Smooth muscle cell (in vitro differentiated cells): ENCODE measurements at regions not wholly inside any gene's neighbourhood (a gene's known extent, or its start where the extent isn't known, plus 50 kb on each side); places are given as distances from the start of the nearest gene placed in this dataset.
"Not testable (repeated sequence)": the region's sequence is repeated elsewhere in the genome, so short reads cannot be mapped to it uniquely, and the experiment has no call there.

Experiments
- DNase-seq: peaks from one replicate; lab custom pipeline; 2025; ENCODE audit not compliant: unreplicated experiment; lab: John Stamatoyannopoulos, UW
- H2AFZ ChIP-seq: fragments of 200-600 bp; sonication (generic); 2 replicates; pipeline ENCODE4 v1.6.0; 2016; ENCODE audit warnings: antibody characterized with exemption, low read depth, mild to moderate bottlenecking
- H3F3A ChIP-seq: fragments of 200-600 bp; sonication (generic); 2 replicates; pipeline ENCODE4 v1.6.0; 2017; ENCODE audit warnings: antibody characterized with exemption, low read depth
- H3K27ac ChIP-seq: fragments of 200-600 bp; sonication (generic); 2 replicates; pipeline ENCODE4 v1.5.1; 2016; ENCODE audit warnings: low read depth, mild to moderate bottlenecking
- H3K27me3 ChIP-seq: fragments of 200-600 bp; sonication (generic); 2 replicates; pipeline ENCODE4 v1.6.1; 2016; ENCODE audit warnings: low read depth, mild to moderate bottlenecking
- H3K36me3 ChIP-seq: fragments of 200-600 bp; sonication (generic); 2 replicates; pipeline ENCODE4 v1.5.1; 2016; ENCODE audit warnings: low read depth
- H3K4me1 ChIP-seq: fragments of 200-600 bp; sonication (generic); 2 replicates; pipeline ENCODE4 v1.5.1; 2016; ENCODE audit warnings: low read depth
- H3K4me2 ChIP-seq: fragments of 200-600 bp; sonication (generic); 2 replicates; pipeline ENCODE4 v1.6.0; 2016; ENCODE audit warnings: mild to moderate bottlenecking
- H3K4me3 ChIP-seq: fragments of 200-600 bp; sonication (generic); 2 replicates; pipeline ENCODE4 v1.5.1; 2016; ENCODE audit warnings: mild to moderate bottlenecking
- H3K79me2 ChIP-seq: fragments of 200-600 bp; sonication (generic); 2 replicates; pipeline ENCODE4 v1.6.0; 2016; ENCODE audit warnings: low read depth, mild to moderate bottlenecking
- H3K9ac ChIP-seq: fragments of 200-600 bp; sonication (generic); 2 replicates; pipeline ENCODE4 v1.6.0; 2016; ENCODE audit warnings: low read depth
- H3K9me3 ChIP-seq: fragments of 200-600 bp; sonication (generic); replicated peaks from 2 replicates; pipeline ENCODE4 v1.5.1; 2016; ENCODE audit warnings: low read depth
- H4K20me1 ChIP-seq: fragments of 200-600 bp; sonication (generic); 2 replicates; pipeline ENCODE4 v1.6.0; 2016; ENCODE audit warnings: low read depth
- WGBS: methylation state at CpG from one replicate; pipeline ENCODE4 v1.1.7; 2016; ENCODE audit warnings: low lambda C conversion rate; 5-methylcytosine and 5-hydroxymethylcytosine counted together
- TF ChIP-seq, protein P1 (sequence below): fragments of 200-600 bp; sonication (generic); IDR thresholded peaks from 2 replicates; pipeline ENCODE4 v1.5.1; 2017; ENCODE audit warnings: borderline replicate concordance, mild to moderate bottlenecking, antibody characterized with exemption; ENCODE audit not compliant: insufficient read depth, poor library complexity, severe bottlenecking

GRCh38 chr7:12927635-12928434, 240.4 kb downstream of the ARL4A start:
- 57% methylated on average over 4 of the region's 4 CpGs for WGBS
- H3K36me3 ChIP-seq, result no peaks in the 10 kb centered on the region
- H3K4me1 ChIP-seq, result peaks cover 20% of the 10 kb centered on the region
- TF ChIP-seq, protein P1, sequence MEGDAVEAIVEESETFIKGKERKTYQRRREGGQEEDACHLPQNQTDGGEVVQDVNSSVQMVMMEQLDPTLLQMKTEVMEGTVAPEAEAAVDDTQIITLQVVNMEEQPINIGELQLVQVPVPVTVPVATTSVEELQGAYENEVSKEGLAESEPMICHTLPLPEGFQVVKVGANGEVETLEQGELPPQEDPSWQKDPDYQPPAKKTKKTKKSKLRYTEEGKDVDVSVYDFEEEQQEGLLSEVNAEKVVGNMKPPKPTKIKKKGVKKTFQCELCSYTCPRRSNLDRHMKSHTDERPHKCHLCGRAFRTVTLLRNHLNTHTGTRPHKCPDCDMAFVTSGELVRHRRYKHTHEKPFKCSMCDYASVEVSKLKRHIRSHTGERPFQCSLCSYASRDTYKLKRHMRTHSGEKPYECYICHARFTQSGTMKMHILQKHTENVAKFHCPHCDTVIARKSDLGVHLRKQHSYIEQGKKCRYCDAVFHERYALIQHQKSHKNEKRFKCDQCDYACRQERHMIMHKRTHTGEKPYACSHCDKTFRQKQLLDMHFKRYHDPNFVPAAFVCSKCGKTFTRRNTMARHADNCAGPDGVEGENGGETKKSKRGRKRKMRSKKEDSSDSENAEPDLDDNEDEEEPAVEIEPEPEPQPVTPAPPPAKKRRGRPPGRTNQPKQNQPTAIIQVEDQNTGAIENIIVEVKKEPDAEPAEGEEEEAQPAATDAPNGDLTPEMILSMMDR, result no peak
- no peak overlapping the region for H3K27ac ChIP-seq
- H3K9me3 ChIP-seq, result no peaks in the 10 kb centered on the region
- H2AFZ ChIP-seq, result peak overlapping the region; percentile 49
- no peaks in the 10 kb centered on the region for H3K27me3 ChIP-seq
- no peak for DNase-seq
- H3K4me3 ChIP-seq, result no peak overlapping the region
- H3K79me2 ChIP-seq, result no peaks in the 10 kb centered on the region
- H3K4me2 ChIP-seq, result no peak overlapping the region
- H3K9ac ChIP-seq, result no peak overlapping the region
- no peaks in the 10 kb centered on the region for H4K20me1 ChIP-seq
- peaks cover 4% of the 10 kb centered on the region for H3F3A ChIP-seq

GRCh38 chr7:12929476-12930140, 242.2 kb downstream of the ARL4A start:
- Histone ChIP-seq H3K27ac (peak overlapping the region; percentile 51), H2AFZ (peak overlapping the region; percentile 78), H3K79me2 (no peaks in the 10 kb centered on the region), H3K36me3 (no peaks in the 10 kb centered on the region), H3K9me3 (no peaks in the 10 kb centered on the region), H3K4me1 (peaks cover 20% of the 10 kb centered on the region), H3K27me3 (no peaks in the 10 kb centered on the region), H4K20me1 (no peaks in the 10 kb centered on the region), H3F3A (peaks cover 4% of the 10 kb centered on the region), H3K4me2 (peak overlapping the region; percentile 26), H3K9ac (no peak overlapping the region), H3K4me3 (no peak overlapping the region)
- 97% methylated on average over 1 of the region's 1 CpG for WGBS
- TF ChIP-seq, protein P1, result no peak
- DNase-seq, result no peak

GRCh38 chr7:12930534-12930933, 243.1 kb downstream of the ARL4A start:
- Histone ChIP-seq H4K20me1 (no peaks in the 10 kb centered on the region), H3K4me1 (peaks cover 20% of the 10 kb centered on the region), H3K36me3 (no peaks in the 10 kb centered on the region), H3K4me3 (no peak overlapping the region), H3K9ac (no peak overlapping the region), H3K4me2 (peak overlapping the region; percentile 26), H3F3A (peaks cover 4% of the 10 kb centered on the region), H2AFZ (peak overlapping the region; percentile 78), H3K9me3 (no peaks in the 10 kb centered on the region), H3K27ac (peak overlapping the region; percentile 51), H3K27me3 (no peaks in the 10 kb centered on the region), H3K79me2 (no peaks in the 10 kb centered on the region)
- WGBS, result 16% methylated on average over 2 of the region's 2 CpGs
- no peak for DNase-seq
- TF ChIP-seq, protein P1, result no peak

DNA sequence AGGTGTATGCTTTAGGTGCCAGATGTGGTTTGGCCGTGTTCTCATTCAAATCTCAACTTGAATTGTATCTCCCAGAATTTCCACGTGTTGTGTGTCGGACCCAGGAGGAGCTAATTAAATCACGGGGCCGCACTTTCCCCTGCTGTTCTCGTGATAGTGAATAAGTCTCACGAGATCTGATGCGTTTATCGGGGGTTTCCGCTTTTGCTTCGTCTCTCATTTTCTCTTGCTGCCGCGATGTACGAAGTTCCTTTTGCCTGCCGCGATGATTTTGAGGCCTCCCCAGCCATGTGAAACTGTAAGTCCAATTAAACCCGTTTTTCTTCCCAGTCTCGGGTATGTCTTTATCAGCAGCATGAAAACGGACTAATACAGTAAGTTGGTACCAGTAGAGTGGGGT, 244.0 kb downstream of the ARL4A start:
- H3K9me3 ChIP-seq, H3K4me2 ChIP-seq, H4K20me1 ChIP-seq, H3K9ac ChIP-seq, DNase-seq, H3K79me2 ChIP-seq, H3K27ac ChIP-seq, H3F3A ChIP-seq, H3K27me3 ChIP-seq, H3K36me3 ChIP-seq, H3K4me3 ChIP-seq: not testable (repeated sequence)
- peak overlapping the region; percentile 12 for H2AFZ ChIP-seq
- H3K4me1 ChIP-seq, result peaks cover 12% of the 10 kb centered on the region
- 96% methylated on average over 19 of the region's 19 CpGs for WGBS
